Liver (tissue), 7 donors: ENCODE measurements at regions not wholly inside any gene's neighbourhood (a gene's known extent, or its start where the extent isn't known, plus 50 kb on each side); places are given as distances from the start of the nearest gene placed in this dataset.
"Not testable (repeated sequence)": the region's sequence is repeated elsewhere in the genome, so short reads cannot be mapped to it uniquely, and the experiment has no call there.

ENCODE experiments used
- DNase-seq: peaks from one replicate; pipeline ENCODE4 v3.0.0-alpha.2; 2017; ENCODE audit warnings: low spot score
- H3K27ac ChIP-seq, 2 donors: one replicate each; pipeline ENCODE4 v1.7.0; 2013; ENCODE audit warnings: inconsistent platforms in 2 of 2, low read length in 2 of 2, control low read depth in 1 of 2, low read depth in 1 of 2, mild to moderate bottlenecking in 1 of 2
- H3K27me3 ChIP-seq, 4 donors: one replicate each; pipeline versions ENCODE4 v1.6.1 to v1.7.0; 2013; ENCODE audit warnings: low read length in 3 of 4, inconsistent platforms in 1 of 4, mild to moderate bottlenecking in 1 of 4, moderate library complexity in 1 of 4; ENCODE audit not compliant: control insufficient read depth in 4 of 4, insufficient read depth in 4 of 4
- H3K36me3 ChIP-seq, 4 donors: one replicate each; pipeline versions ENCODE4 v1.6.1 to v1.7.0; 2013; ENCODE audit warnings: low read length in 3 of 4, mild to moderate bottlenecking in 3 of 4, low read depth in 1 of 4, moderate library complexity in 1 of 4; ENCODE audit not compliant: control insufficient read depth in 4 of 4, insufficient read depth in 3 of 4
- H3K4me1 ChIP-seq, 4 donors: one replicate each; pipeline versions ENCODE4 v1.6.1 to v1.7.0; 2013; ENCODE audit warnings: low read length in 3 of 4, mild to moderate bottlenecking in 3 of 4, moderate library complexity in 1 of 4; ENCODE audit not compliant: control insufficient read depth in 4 of 4, insufficient read depth in 4 of 4
- H3K4me3 ChIP-seq, 3 donors: one replicate each; pipeline versions ENCODE4 v1.6.1 to v1.7.0; 2013; ENCODE audit warnings: low read length in 3 of 3, control low read depth in 1 of 3, low read depth in 1 of 3, mild to moderate bottlenecking in 1 of 3
- H3K9ac ChIP-seq, 2 donors: one replicate each; pipeline ENCODE4 v1.7.0; 2013; ENCODE audit warnings: low read length in 2 of 2, mild to moderate bottlenecking in 2 of 2, moderate library complexity in 2 of 2, control low read depth in 1 of 2, low read depth in 1 of 2
- H3K9me3 ChIP-seq, 4 donors: one replicate each; pipeline versions ENCODE4 v1.6.1 to v1.7.0; 2013; ENCODE audit warnings: low read length in 3 of 4; ENCODE audit not compliant: control insufficient read depth in 4 of 4
- EGR1 ChIP-seq, 2 donors: IDR thresholded peaks; 2 replicates each; pipeline ENCODE4 v1.6.1; 2016 to 2018; ENCODE audit warnings: antibody characterized with exemption in 2 of 2, low read depth in 2 of 2
- FOXA1 ChIP-seq: IDR thresholded peaks from 2 replicates; pipeline ENCODE4 v1.6.1; 2016; ENCODE audit warnings: antibody characterized with exemption
- FOXA2 ChIP-seq: IDR thresholded peaks from 2 replicates; pipeline ENCODE4 v1.6.1; 2016; ENCODE audit warnings: antibody characterized with exemption
- GABPA ChIP-seq, 2 donors: IDR thresholded peaks in 1 of 2; conservative IDR thresholded peaks in 1 of 2; 2 replicates each; pipeline ENCODE4 v1.6.1; 2016; ENCODE audit warnings: antibody characterized with exemption in 2 of 2, mild to moderate bottlenecking in 1 of 2, moderate library complexity in 1 of 2
- HNF4A ChIP-seq, 2 donors: conservative IDR thresholded peaks; 2 replicates each; pipeline ENCODE4 v1.6.1; 2016; ENCODE audit warnings: antibody characterized with exemption in 2 of 2, mild to moderate bottlenecking in 2 of 2
- HNF4G ChIP-seq: IDR thresholded peaks from 2 replicates; pipeline ENCODE4 v1.6.1; 2016; ENCODE audit warnings: antibody characterized with exemption
- JUND ChIP-seq, 2 donors: IDR thresholded peaks; 2 replicates each; pipeline ENCODE4 v1.6.1; 2016; ENCODE audit warnings: antibody characterized with exemption in 2 of 2
- NR2F2 ChIP-seq: IDR thresholded peaks from 2 replicates; pipeline ENCODE4 v1.6.1; 2016; ENCODE audit warnings: antibody characterized with exemption
- SP1 ChIP-seq: IDR thresholded peaks from 2 replicates; pipeline ENCODE4 v1.6.1; 2018; ENCODE audit warnings: antibody characterized with exemption, mild to moderate bottlenecking
- YY1 ChIP-seq: IDR thresholded peaks from 2 replicates; pipeline ENCODE4 v1.6.1; 2016; ENCODE audit warnings: antibody characterized with exemption, mild to moderate bottlenecking
- WGBS: extraction: QIAGEN DNeasy Blood & Tissue Kit; methylation state at CpG from one replicate; pipeline ENCODE4 v1.1.7; 2013; 5-methylcytosine and 5-hydroxymethylcytosine counted together
- TF ChIP-seq, protein P1 (sequence below): IDR thresholded peaks from 2 replicates; pipeline ENCODE4 v1.6.1; 2016; ENCODE audit warnings: antibody characterized with exemption, mild to moderate bottlenecking
- TF ChIP-seq, protein P2 (sequence below): IDR thresholded peaks from 2 replicates; pipeline ENCODE4 v1.6.1; 2016; ENCODE audit warnings: antibody characterized with exemption
- donor health status: healthy.
- donor health status: healthy.
- donor health status: healthy.
- donor health status: healthy.

DNA sequence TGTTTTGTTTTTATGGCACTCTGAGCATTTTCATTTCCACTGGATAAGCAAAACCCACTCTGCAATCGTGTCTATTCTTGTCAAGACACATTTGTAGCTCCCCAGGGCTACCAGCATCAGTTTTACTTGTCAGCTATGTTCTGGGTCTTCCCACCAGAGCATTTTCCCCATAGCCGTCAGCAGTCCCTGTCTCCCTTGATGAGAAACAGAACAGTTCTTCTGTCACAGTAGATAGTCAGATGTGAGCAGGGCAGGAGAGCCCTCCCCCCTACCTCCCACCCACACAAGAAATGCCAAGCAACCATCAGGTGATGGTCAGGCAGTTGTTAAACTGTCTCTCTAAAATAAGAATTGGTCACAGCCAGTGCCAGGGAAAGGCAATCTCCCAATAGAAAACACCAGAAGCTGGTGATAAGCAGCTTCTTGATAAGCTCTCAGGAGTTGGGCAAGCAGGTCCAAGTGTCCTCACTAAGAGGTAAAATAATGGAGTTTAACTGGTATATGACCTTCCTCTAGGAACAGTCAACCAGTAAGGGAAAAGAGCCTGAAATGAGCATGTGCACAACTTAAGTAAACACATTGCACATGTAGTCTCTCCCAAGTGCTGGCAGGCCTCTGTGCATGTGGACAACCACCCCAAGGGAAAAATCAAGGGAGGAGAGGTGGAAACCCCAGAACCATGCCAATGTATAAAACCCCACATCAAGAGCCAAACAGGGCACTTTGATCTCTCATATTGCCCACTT is 208.2 kb downstream of the S1PR1 start:
- no peak overlapping the region for H3K4me3 ChIP-seq
- no peak overlapping the region for H3K27ac ChIP-seq
- no peak for DNase-seq
- no peaks in the 10 kb centered on the region for H3K9me3 ChIP-seq
- no peak overlapping the region for H3K9ac ChIP-seq
- no peaks in the 10 kb centered on the region for H3K27me3 ChIP-seq
- no peaks in the 10 kb centered on the region for H3K4me1 ChIP-seq
- H3K36me3 ChIP-seq = no peaks in the 10 kb centered on the region
- no peak for TF ChIP-seq EGR1 (IDR thresholded peaks at IDR 0.05; ENCODE audit: low read depth in 2 of 2)
- TF ChIP-seq FOXA1 = no peak
- no peak for TF ChIP-seq NR2F2
- no peak for TF ChIP-seq GABPA (IDR thresholded peaks at IDR 0.05 in 1 of 2, conservative IDR thresholded peaks at IDR 0.05 in 1 of 2)
- TF ChIP-seq JUND (IDR thresholded peaks at IDR 0.05) = no peak
- WGBS = 52% methylated on average over 2 of the region's 2 CpGs

DNA sequence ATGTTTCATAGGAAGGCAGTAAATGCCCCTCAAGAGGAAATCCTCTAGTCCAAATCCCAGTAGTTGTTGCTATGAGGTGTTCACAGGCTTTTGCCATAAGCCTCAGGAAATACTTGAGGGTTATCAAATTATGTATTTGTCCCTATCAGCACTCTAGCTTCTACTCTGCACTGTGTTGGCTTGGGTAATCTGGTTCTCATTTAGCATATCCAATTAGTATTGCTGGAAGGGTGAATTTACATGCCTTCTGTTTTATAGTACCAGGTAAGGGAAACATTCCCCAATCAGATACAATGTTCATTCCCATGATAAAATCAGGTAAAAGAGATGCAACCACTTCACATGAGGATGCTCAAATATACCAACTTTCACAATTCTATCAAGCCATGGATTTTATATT is 211.2 kb downstream of the S1PR1 start:
- TF ChIP-seq YY1 (no peak), EGR1 (IDR thresholded peaks at IDR 0.05; ENCODE audit: low read depth in 2 of 2) (no peak), SP1 (no peak), GABPA (IDR thresholded peaks at IDR 0.05 in 1 of 2, conservative IDR thresholded peaks at IDR 0.05 in 1 of 2) (no peak), HNF4G (no peak), HNF4A (conservative IDR thresholded peaks at IDR 0.05) (no peak), FOXA2 (no peak), FOXA1 (no peak)
- TF ChIP-seq, protein P1, sequence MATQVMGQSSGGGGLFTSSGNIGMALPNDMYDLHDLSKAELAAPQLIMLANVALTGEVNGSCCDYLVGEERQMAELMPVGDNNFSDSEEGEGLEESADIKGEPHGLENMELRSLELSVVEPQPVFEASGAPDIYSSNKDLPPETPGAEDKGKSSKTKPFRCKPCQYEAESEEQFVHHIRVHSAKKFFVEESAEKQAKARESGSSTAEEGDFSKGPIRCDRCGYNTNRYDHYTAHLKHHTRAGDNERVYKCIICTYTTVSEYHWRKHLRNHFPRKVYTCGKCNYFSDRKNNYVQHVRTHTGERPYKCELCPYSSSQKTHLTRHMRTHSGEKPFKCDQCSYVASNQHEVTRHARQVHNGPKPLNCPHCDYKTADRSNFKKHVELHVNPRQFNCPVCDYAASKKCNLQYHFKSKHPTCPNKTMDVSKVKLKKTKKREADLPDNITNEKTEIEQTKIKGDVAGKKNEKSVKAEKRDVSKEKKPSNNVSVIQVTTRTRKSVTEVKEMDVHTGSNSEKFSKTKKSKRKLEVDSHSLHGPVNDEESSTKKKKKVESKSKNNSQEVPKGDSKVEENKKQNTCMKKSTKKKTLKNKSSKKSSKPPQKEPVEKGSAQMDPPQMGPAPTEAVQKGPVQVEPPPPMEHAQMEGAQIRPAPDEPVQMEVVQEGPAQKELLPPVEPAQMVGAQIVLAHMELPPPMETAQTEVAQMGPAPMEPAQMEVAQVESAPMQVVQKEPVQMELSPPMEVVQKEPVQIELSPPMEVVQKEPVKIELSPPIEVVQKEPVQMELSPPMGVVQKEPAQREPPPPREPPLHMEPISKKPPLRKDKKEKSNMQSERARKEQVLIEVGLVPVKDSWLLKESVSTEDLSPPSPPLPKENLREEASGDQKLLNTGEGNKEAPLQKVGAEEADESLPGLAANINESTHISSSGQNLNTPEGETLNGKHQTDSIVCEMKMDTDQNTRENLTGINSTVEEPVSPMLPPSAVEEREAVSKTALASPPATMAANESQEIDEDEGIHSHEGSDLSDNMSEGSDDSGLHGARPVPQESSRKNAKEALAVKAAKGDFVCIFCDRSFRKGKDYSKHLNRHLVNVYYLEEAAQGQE = no peak
- TF ChIP-seq, protein P2, sequence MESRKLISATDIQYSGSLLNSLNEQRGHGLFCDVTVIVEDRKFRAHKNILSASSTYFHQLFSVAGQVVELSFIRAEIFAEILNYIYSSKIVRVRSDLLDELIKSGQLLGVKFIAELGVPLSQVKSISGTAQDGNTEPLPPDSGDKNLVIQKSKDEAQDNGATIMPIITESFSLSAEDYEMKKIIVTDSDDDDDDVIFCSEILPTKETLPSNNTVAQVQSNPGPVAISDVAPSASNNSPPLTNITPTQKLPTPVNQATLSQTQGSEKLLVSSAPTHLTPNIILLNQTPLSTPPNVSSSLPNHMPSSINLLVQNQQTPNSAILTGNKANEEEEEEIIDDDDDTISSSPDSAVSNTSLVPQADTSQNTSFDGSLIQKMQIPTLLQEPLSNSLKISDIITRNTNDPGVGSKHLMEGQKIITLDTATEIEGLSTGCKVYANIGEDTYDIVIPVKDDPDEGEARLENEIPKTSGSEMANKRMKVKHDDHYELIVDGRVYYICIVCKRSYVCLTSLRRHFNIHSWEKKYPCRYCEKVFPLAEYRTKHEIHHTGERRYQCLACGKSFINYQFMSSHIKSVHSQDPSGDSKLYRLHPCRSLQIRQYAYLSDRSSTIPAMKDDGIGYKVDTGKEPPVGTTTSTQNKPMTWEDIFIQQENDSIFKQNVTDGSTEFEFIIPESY = no peak
- DNase-seq = no peak
- no peaks in the 10 kb centered on the region for H3K36me3 ChIP-seq

DNA sequence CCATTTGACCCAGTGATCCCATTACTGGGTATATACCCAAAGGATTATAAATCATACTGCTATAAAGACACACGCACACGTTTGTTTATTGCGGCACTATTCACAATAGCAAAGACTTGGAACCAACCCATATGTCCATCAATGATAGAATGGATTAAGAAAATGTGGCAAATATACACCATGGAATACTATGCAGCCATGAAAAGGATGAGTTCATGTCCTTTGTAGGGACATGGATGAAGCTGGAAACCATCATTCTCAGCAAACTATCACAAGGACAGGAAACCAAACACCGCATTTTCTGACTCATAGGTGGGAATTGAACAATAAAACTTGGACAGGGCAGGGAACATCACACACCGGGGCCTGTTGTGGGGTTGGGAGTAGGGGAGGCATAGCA is 213.9 kb downstream of the S1PR1 start:
- not testable (repeated sequence) for H3K9ac ChIP-seq, H3K4me3 ChIP-seq, DNase-seq, H3K9me3 ChIP-seq, H3K4me1 ChIP-seq, H3K27ac ChIP-seq, H3K36me3 ChIP-seq, H3K27me3 ChIP-seq
- WGBS = 91% methylated on average over 5 of the region's 5 CpGs

More for the DNA sequence above, 211.2 kb downstream of the S1PR1 start:
- Histone ChIP-seq H3K4me1 (no peaks in the 10 kb centered on the region), H3K9ac (no peak overlapping the region), H3K4me3 (no peak overlapping the region), H3K27ac (no peak overlapping the region), H3K9me3 (no peaks in the 10 kb centered on the region), H3K27me3 (no peaks in the 10 kb centered on the region)
